Endodermal cell (in vitro differentiated cells): ENCODE measurements at regions not wholly inside any gene's neighbourhood (a gene's known extent, or its start where the extent isn't known, plus 50 kb on each side); places are given as distances from the start of the nearest gene placed in this dataset.

ENCODE experiments used
- DNase-seq: peaks from one replicate; pipeline ENCODE4 v3.0.0-alpha.2; 2017
- H3K27ac ChIP-seq: 2 replicates; pipeline ENCODE4 v1.5.1; 2013; ENCODE audit warnings: mild to moderate bottlenecking, low read depth, low read length, moderate library complexity
- H3K27me3 ChIP-seq: 2 replicates; pipeline ENCODE4 v1.6.1; 2013; ENCODE audit warnings: mild to moderate bottlenecking, low read length, moderate library complexity; ENCODE audit not compliant: insufficient read depth, control insufficient read depth, poor library complexity, severe bottlenecking
- H3K36me3 ChIP-seq: 2 replicates; pipeline ENCODE4 v1.7.0; 2013; ENCODE audit warnings: mild to moderate bottlenecking, low read length, moderate library complexity; ENCODE audit not compliant: control insufficient read depth, insufficient read depth
- H3K4me1 ChIP-seq: one replicate; pipeline ENCODE4 v1.7.0; 2013; ENCODE audit warnings: low read length; ENCODE audit not compliant: control insufficient read depth, insufficient read depth
- H3K4me3 ChIP-seq: 2 replicates; pipeline ENCODE4 v1.5.1; 2013; ENCODE audit warnings: mild to moderate bottlenecking, low read length, moderate library complexity
- H3K9ac ChIP-seq: 2 replicates; pipeline ENCODE4 v1.6.1; 2013; ENCODE audit warnings: mild to moderate bottlenecking, low read length, moderate library complexity; ENCODE audit not compliant: poor library complexity, severe bottlenecking; ENCODE audit errors: extremely low read depth
- H3K9me3 ChIP-seq: 2 replicates; pipeline ENCODE4 v1.6.1; 2013; ENCODE audit warnings: mild to moderate bottlenecking, low read length, moderate library complexity; ENCODE audit not compliant: control insufficient read depth
- H3K27ac Mint-ChIP-seq: 2 replicates; pipeline ENCODE4 v1.8.0; 2020; ENCODE audit warnings: mixed read lengths
- H3K27me3 Mint-ChIP-seq: 2 replicates; pipeline ENCODE4 v1.8.0; 2021; ENCODE audit warnings: mild to moderate bottlenecking, mixed read lengths; ENCODE audit not compliant: insufficient read depth
- H3K36me3 Mint-ChIP-seq: 2 replicates; pipeline ENCODE4 v1.8.0; 2020; ENCODE audit warnings: low read depth, mixed read lengths
- H3K4me1 Mint-ChIP-seq: 2 replicates; pipeline ENCODE4 v1.8.0; 2020; ENCODE audit warnings: mixed read lengths
- H3K4me3 Mint-ChIP-seq: 2 replicates; pipeline ENCODE4 v1.8.0; 2020; ENCODE audit warnings: mild to moderate bottlenecking, moderate library complexity, mixed read lengths
- H3K9me3 Mint-ChIP-seq: 2 replicates; pipeline ENCODE4 v1.8.0; 2020; ENCODE audit warnings: mild to moderate bottlenecking, mixed read lengths
- WGBS, 2 experiments: methylation state at CpG; one replicate each; pipeline versions ENCODE4 v1.1.5 to v1.1.7; 2013; ENCODE audit warnings: missing lambda C conversion rate in 2 of 2, mixed read lengths in 1 of 2; ENCODE audit not compliant: insufficient coverage in 1 of 2, insufficient read length in 1 of 2; 5-methylcytosine and 5-hydroxymethylcytosine counted together
- TF ChIP-seq, protein P1 (sequence below): fragments of 200-600 bp; sonication (generic); conservative IDR thresholded peaks from 2 replicates; pipeline ENCODE4 v1.5.0; 2021; ENCODE audit warnings: antibody characterized with exemption, mild to moderate bottlenecking

GRCh38 chr18:42530276-42530675 lies 575.2 kb downstream of the PIK3C3 start:
- WGBS, 2 experiments: 71 to 93% methylated on average over 1 of the region's 1 CpG
- Histone ChIP-seq H3K4me1 (peaks cover 6% of the 10 kb centered on the region), H3K36me3 (no peaks in the 10 kb centered on the region), H3K27me3 (peaks cover 55% of the 10 kb centered on the region), H3K9ac (no peak overlapping the region), H3K4me3 (no peak overlapping the region), H3K9me3 (no peaks in the 10 kb centered on the region), H3K27ac (no peak overlapping the region)
- DNase-seq: no peak
- H3K36me3 Mint-ChIP-seq: no peaks in the 10 kb centered on the region
- TF ChIP-seq, protein P1, sequence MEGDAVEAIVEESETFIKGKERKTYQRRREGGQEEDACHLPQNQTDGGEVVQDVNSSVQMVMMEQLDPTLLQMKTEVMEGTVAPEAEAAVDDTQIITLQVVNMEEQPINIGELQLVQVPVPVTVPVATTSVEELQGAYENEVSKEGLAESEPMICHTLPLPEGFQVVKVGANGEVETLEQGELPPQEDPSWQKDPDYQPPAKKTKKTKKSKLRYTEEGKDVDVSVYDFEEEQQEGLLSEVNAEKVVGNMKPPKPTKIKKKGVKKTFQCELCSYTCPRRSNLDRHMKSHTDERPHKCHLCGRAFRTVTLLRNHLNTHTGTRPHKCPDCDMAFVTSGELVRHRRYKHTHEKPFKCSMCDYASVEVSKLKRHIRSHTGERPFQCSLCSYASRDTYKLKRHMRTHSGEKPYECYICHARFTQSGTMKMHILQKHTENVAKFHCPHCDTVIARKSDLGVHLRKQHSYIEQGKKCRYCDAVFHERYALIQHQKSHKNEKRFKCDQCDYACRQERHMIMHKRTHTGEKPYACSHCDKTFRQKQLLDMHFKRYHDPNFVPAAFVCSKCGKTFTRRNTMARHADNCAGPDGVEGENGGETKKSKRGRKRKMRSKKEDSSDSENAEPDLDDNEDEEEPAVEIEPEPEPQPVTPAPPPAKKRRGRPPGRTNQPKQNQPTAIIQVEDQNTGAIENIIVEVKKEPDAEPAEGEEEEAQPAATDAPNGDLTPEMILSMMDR: no peak
- H3K27ac Mint-ChIP-seq: no peak overlapping the region
- peaks cover 12% of the 10 kb centered on the region for H3K4me1 Mint-ChIP-seq
- H3K4me3 Mint-ChIP-seq: no peak overlapping the region
- peaks cover 14% of the 10 kb centered on the region for H3K27me3 Mint-ChIP-seq
- no peaks in the 10 kb centered on the region for H3K9me3 Mint-ChIP-seq

DNA sequence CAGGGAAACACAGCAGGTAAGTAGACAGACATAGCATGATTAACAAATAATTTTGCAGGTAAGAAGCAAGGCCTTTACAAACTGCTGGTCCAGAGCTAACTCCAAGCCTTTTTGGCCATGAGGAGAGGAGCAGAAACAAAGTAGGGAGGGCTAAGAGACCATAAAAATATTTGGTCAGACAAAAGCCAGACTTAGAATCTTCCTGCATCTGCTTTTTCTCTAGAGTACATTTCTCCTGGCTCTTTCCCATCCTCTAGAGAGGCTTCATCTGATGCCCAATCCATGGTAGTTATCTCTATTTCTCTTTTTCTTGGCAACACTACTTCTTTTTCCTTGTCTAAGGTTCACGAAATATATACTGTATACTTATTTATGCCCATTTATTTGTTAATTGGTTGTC lies 577.1 kb downstream of the PIK3C3 start:
- H3K4me1 ChIP-seq: peaks cover 6% of the 10 kb centered on the region
- peaks cover 8% of the 10 kb centered on the region for H3K27me3 Mint-ChIP-seq
- H3K9ac ChIP-seq: no peak overlapping the region
- H3K9me3 ChIP-seq: no peaks in the 10 kb centered on the region
- DNase-seq: no peak
- TF ChIP-seq, protein P1: no peak
- no CpG with 5 or more reads among the region's 1 CpG for WGBS, 2 experiments
- H3K36me3 Mint-ChIP-seq: no peaks in the 10 kb centered on the region
- H3K27me3 ChIP-seq: peaks cover 37% of the 10 kb centered on the region
- H3K4me3 ChIP-seq: no peak overlapping the region
- H3K27ac Mint-ChIP-seq: no peak overlapping the region
- no peaks in the 10 kb centered on the region for H3K36me3 ChIP-seq
- H3K9me3 Mint-ChIP-seq: no peaks in the 10 kb centered on the region
- H3K27ac ChIP-seq: no peak overlapping the region
- peaks cover 12% of the 10 kb centered on the region for H3K4me1 Mint-ChIP-seq
- H3K4me3 Mint-ChIP-seq: no peak overlapping the region

- no peak for DNase-seq
- Histone ChIP-seq H3K4me1 (peaks cover 3% of the 10 kb centered on the region), H3K9me3 (no peaks in the 10 kb centered on the region), H3K36me3 (no peaks in the 10 kb centered on the region), H3K4me3 (no peak overlapping the region), H3K27ac (peak overlapping the region; percentile 48), H3K9ac (no peak overlapping the region), H3K27me3 (peaks cover 35% of the 10 kb centered on the region)
- Mint-ChIP-seq H3K27me3 (peaks cover 6% of the 10 kb centered on the region), H3K27ac (no peak overlapping the region), H3K9me3 (no peaks in the 10 kb centered on the region), H3K4me1 (peaks cover 6% of the 10 kb centered on the region), H3K4me3 (no peak overlapping the region), H3K36me3 (no peaks in the 10 kb centered on the region)
- 69 to 84% methylated on average over 3 to 4 of the region's 4 CpGs for WGBS, 2 experiments
- TF ChIP-seq, protein P1: no peak
Observed at GRCh38 chr18:42533009-42533575, 578.1 kb downstream of the PIK3C3 start.
